GM18858 (cell line): ENCODE measurements at regions not wholly inside any gene's neighbourhood (a gene's known extent, or its start where the extent isn't known, plus 50 kb on each side); places are given as distances from the start of the nearest gene placed in this dataset.
"Not testable (repeated sequence)": the region's sequence is repeated elsewhere in the genome, so short reads cannot be mapped to it uniquely, and the experiment has no call there.

Experiments used
- ATAC-seq: cut with Tn5 transposase; IDR thresholded peaks from one replicate; pipeline ENCODE4 v1.9.1; 2021; ENCODE audit not compliant: unreplicated experiment

- ATAC-seq, result not testable (repeated sequence)
Measured at GRCh38 chr14:105730731-105731130, 204.3 kb downstream of the TMEM121 start.

DNA sequence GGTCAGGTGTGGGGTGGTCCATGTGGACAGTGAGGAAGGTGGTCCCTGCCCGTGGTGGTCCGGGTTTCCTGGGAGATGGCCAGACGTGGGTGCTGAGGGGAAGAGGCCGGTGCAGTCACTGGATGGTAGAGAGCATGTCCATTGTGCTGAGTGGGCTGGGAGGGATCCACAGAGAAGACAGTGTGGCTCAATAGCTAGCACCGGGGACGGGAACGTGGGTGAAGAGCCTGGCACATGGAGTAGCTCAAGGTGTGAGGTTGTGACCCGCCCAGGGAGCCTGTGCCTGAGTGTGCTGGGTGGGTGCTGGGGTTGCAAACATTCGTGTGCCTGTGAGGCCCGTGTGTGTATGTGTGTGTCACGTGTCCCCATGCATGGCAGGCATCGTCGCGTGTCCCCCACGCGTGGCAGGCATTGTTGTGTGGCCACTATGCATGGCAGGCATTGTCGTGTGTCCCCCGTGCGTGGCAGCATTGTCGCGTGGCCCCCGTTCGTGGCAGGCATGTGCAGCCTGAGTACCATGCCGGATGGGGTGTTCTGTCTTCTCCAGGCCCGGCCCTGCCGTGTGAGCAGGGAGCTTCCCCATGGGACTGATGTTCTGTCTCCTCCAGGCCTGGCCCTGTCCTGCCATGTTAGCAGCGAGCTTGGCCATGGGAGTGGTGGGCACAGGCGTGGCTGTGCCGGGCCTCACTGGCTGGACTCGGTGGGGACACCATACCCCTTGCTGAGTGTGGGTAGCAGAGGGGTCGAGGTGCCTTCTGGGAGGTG is 205.0 kb downstream of the TMEM121 start:
- ATAC-seq, result not testable (repeated sequence)

GRCh38 chr14:105733081-105734065 is 207.0 kb downstream of the TMEM121 start:
- ATAC-seq, result no peak

GRCh38 chr14:105734241-105734640 is 207.9 kb downstream of the TMEM121 start:
- ATAC-seq, result not testable (repeated sequence)

DNA sequence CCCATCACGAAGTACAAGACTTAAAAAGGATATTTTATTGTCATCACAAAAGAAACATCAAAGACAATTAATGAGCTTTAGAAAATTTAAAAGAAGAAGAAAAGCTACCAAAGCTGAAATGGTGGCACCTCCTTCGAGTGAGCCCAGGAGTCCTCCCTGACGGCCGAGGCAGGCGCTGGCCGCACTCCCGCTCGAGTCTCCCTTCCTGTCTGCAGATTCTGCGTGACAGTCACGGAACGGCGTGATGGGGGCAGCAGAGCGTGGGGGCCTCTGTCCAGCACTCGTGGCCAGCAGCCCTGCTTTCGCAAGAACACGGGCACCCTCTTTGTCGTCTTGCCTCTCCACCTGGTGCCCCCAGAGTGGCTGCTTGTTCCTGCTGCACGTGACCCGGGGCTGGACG is 209.9 kb downstream of the TMEM121 start:
- ATAC-seq, result not testable (repeated sequence)

- ATAC-seq, result no peak
Measured at GRCh38 chr14:105737504-105738246, 211.3 kb downstream of the TMEM121 start.

DNA sequence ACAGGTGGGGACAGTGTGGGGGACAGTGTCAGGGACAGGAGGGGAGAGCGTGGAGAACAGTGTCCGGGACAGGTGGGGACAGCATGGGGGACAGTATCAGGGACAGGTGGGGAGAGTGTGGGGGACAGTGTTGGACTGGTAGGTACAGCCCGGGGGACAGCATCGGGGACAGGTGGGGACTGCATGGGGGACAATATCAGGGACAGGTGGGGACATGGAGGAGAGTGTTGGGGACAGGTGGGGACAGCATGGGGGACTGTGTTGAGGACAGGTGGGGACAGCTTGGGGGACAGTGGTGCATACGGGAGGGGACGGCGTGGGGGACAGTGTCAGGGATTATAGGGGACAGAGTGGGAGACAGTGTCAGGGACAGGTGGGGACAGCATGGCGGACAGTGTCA is 212.3 kb downstream of the TMEM121 start:
- no peak for ATAC-seq

DNA sequence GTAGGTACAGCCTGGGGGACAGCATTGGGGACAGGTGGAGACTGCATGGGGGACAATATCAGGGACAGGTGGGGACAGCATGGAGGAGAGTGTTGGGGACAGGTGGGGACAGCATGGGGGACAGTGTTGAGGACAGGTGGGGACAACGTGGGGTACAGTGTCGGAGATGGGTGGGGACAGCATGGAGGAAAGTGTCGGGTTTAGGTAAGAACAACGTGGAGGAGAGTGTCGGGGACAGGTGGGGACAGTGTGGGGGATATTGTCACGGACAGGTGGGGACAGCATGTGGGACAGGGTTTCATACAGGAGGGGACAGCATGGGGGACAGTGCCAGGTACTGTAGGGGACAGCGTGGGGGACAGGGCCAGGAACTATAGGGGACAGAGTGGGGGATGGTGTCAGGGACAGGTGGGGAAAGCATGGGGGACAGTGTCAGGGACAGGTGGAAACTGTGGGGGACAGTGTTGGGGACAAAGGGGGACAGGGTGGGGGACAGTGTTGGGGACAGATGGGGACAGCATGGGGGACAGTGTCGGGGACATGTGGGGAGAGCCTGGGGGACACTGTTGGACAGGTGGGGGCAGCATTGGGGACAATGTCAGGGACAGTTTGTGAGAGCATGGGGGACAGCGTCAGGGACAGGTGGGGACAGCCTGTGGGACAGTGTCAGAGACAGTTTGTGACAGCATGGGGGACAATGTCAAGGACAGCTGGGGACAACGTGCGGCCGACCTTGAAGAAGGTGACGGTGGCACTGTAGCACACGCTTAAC is 213.1 kb downstream of the TMEM121 start:
- ATAC-seq, result no peak

GRCh38 chr14:105740272-105740671 is 213.9 kb downstream of the TMEM121 start:
- ATAC-seq, result not testable (repeated sequence)

- not testable (repeated sequence) for ATAC-seq
Measured at GRCh38 chr14:105740961-105741360, 214.6 kb downstream of the TMEM121 start.

- ATAC-seq, result not testable (repeated sequence)
Measured at GRCh38 chr14:105741707-105742530, 215.5 kb downstream of the TMEM121 start.

DNA sequence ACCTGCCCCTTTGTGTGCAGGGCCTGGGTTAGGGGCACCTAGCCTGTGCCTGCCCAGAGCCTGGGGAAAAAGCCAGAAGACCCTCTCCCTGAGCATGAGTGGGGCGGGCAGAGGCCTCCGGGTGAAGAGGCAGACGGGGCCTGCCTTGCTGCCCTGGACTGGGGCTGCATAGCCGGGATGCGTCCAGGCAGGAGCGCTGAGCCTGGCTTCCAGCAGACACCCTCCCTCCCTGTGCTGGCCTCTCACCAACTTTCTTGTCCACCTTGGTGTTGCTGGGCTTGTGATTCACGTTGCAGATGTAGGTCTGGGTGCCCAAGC is 216.1 kb downstream of the TMEM121 start:
- no peak for ATAC-seq

DNA sequence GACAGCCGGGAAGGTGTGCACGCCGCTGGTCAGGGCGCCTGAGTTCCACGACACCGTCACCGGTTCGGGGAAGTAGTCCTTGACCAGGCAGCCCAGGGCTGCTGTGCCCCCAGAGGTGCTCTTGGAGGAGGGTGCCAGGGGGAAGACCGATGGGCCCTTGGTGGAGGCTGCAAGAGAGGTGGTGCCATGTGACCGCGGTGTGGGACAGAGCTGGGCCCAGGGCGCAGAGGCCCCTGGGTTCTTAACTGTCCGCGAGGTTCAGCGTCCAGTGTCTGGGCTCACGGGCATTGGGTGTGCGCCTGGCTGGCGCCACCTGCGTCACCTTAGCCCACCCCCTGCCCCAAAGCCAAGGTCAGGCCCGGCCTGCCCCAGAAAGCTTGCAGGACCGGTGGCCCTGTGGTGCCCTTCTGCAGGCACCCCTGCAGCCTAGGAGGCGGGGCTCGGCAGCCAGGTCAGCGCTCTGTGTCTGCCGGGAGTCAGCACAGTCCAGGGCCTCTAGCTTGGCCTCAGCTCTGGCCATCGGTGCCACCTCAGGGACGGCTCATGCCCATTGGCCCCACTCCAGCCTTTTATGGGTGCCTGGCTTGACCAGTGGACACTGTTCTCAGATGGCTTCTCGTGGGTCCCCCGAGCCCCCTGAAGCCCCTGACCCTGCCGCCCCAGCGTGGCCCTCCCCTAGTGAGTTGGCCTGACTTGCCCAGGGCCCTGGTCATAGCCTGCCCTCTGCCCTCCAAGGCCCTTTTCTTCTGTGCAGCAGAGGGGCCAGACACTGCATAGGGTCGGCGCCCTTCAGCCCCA is 216.7 kb downstream of the TMEM121 start:
- ATAC-seq, result not testable (repeated sequence)

DNA sequence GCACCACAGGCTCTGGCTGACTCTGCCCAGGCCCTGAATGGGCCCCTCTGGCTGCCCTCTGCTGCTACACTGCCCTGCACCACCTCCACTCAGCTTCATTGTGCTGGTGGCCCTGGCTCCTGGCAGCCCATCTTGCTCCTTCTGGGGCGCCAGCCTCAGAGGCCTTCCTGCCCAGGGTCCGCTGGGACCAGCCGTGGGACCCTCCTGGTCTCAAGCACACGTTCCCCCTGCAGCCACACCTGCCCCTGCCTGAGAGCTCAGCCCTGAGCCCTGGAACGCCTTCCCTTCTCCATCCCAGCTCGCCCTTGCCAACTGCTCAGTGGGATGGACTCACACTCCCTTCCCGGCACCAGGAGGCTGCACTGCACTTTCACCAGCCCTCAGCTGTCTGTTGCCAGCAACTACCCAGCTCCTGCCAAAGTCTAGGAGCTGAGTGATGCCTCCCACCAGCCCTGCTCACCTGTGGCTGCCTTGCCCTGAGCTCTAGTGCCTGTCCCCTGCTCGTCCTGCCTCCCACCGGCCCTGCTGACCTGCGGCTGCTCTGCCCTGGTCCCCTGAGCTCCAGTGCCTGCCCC is 217.9 kb downstream of the TMEM121 start:
- ATAC-seq, result not testable (repeated sequence)

GRCh38 chr14:105745433-105746123 is 219.2 kb downstream of the TMEM121 start:
- no peak for ATAC-seq

GRCh38 chr14:105746124-105746514 is 219.7 kb downstream of the TMEM121 start:
- no peak for ATAC-seq

GRCh38 chr14:105746800-105747502 is 220.6 kb downstream of the TMEM121 start:
- ATAC-seq, result not testable (repeated sequence)
